ENCODE measurements at regions not wholly inside any gene's neighbourhood (a gene's known extent, or its start where the extent isn't known, plus 50 kb on each side); places are given as distances from the start of the nearest gene placed in this dataset.
A peak's percentile ranks its signal among the peaks of the same experiment; 100 is the strongest.
"Not testable (repeated sequence)": the region's sequence is repeated elsewhere in the genome, so short reads cannot be mapped to it uniquely, and the experiment has no call there.

- H3K4me3 Mint-ChIP-seq; H3K27ac ChIP-seq (ENCODE audit: low read depth in 1 of 2, low read length in 2 of 2); H3K36me3 Mint-ChIP-seq (ENCODE audit: low read depth); DNase-seq; H3K9me3 ChIP-seq (ENCODE audit: control insufficient read depth in 1 of 2, insufficient read depth in 1 of 2, low read length in 2 of 2); H3K36me3 ChIP-seq (ENCODE audit: insufficient read depth, low read length); H3K27ac Mint-ChIP-seq; POLR2A ChIA-PET; intact Hi-C loops (cut with DNase I, micrococcal nuclease); CTCF ChIA-PET; H3K4me1 ChIP-seq (ENCODE audit: insufficient read depth, low read length); ATAC-seq (ENCODE audit: poor library complexity); H3K4me1 Mint-ChIP-seq (ENCODE audit: low read depth); H3K27me3 Mint-ChIP-seq; H3K4me3 ChIP-seq (ENCODE audit: low read length); H3K27me3 ChIP-seq (ENCODE audit: control insufficient read depth in 1 of 2, insufficient read depth in 2 of 2, low read length in 2 of 2); H3K9me3 Mint-ChIP-seq: not testable (repeated sequence)
Measured at GRCh38 chr2:111447482-111447881, 326.8 kb downstream of the BCL2L11 start.

GRCh38 chr2:111448796-111449195, 328.1 kb downstream of the BCL2L11 start:
- H3K9me3 ChIP-seq (ENCODE audit: control insufficient read depth in 1 of 2, insufficient read depth in 1 of 2, low read length in 2 of 2); H3K4me3 Mint-ChIP-seq; H3K4me1 ChIP-seq (ENCODE audit: insufficient read depth, low read length); H3K4me1 Mint-ChIP-seq (ENCODE audit: low read depth); H3K9me3 Mint-ChIP-seq; H3K36me3 ChIP-seq (ENCODE audit: insufficient read depth, low read length); H3K27ac Mint-ChIP-seq; CTCF ChIA-PET; H3K27ac ChIP-seq (ENCODE audit: low read depth in 1 of 2, low read length in 2 of 2); ATAC-seq (ENCODE audit: poor library complexity); H3K36me3 Mint-ChIP-seq (ENCODE audit: low read depth); H3K27me3 Mint-ChIP-seq; intact Hi-C loops (cut with DNase I, micrococcal nuclease); H3K27me3 ChIP-seq (ENCODE audit: control insufficient read depth in 1 of 2, insufficient read depth in 2 of 2, low read length in 2 of 2); H3K4me3 ChIP-seq (ENCODE audit: low read length); POLR2A ChIA-PET; DNase-seq: not testable (repeated sequence)

GRCh38 chr2:111450526-111450925, 329.8 kb downstream of the BCL2L11 start:
- CTCF ChIA-PET; DNase-seq; H3K4me3 ChIP-seq (ENCODE audit: low read length); H3K9me3 Mint-ChIP-seq; H3K4me3 Mint-ChIP-seq; H3K36me3 ChIP-seq (ENCODE audit: insufficient read depth, low read length); H3K27me3 ChIP-seq (ENCODE audit: control insufficient read depth in 1 of 2, insufficient read depth in 2 of 2, low read length in 2 of 2); H3K36me3 Mint-ChIP-seq (ENCODE audit: low read depth); H3K27ac Mint-ChIP-seq; H3K4me1 Mint-ChIP-seq (ENCODE audit: low read depth); H3K9me3 ChIP-seq (ENCODE audit: control insufficient read depth in 1 of 2, insufficient read depth in 1 of 2, low read length in 2 of 2); POLR2A ChIA-PET; H3K4me1 ChIP-seq (ENCODE audit: insufficient read depth, low read length); H3K27me3 Mint-ChIP-seq; H3K27ac ChIP-seq (ENCODE audit: low read depth in 1 of 2, low read length in 2 of 2): not testable (repeated sequence)
- intact Hi-C loops (cut with DNase I, micrococcal nuclease): loop anchor here in 1 of 2 experiments (10.0 kb wide), 1 partner anchor 636 kb away; no protein-coding TSS in a partner anchor
- ATAC-seq (ENCODE audit: poor library complexity): peak; percentile 73

GRCh38 chr2:111451692-111452199, 331.0 kb downstream of the BCL2L11 start:
- DNase-seq; H3K4me1 ChIP-seq (ENCODE audit: insufficient read depth, low read length); CTCF ChIA-PET; H3K27me3 ChIP-seq (ENCODE audit: control insufficient read depth in 1 of 2, insufficient read depth in 2 of 2, low read length in 2 of 2); POLR2A ChIA-PET; H3K36me3 Mint-ChIP-seq (ENCODE audit: low read depth); H3K4me3 Mint-ChIP-seq; H3K36me3 ChIP-seq (ENCODE audit: insufficient read depth, low read length); H3K27ac Mint-ChIP-seq; ATAC-seq (ENCODE audit: poor library complexity); H3K9me3 ChIP-seq (ENCODE audit: control insufficient read depth in 1 of 2, insufficient read depth in 1 of 2, low read length in 2 of 2); H3K27ac ChIP-seq (ENCODE audit: low read depth in 1 of 2, low read length in 2 of 2); H3K27me3 Mint-ChIP-seq; H3K4me1 Mint-ChIP-seq (ENCODE audit: low read depth); H3K9me3 Mint-ChIP-seq: not testable (repeated sequence)
- intact Hi-C loops (cut with DNase I, micrococcal nuclease): loop anchor here in 1 of 2 experiments (10.0 kb wide), 1 partner anchor 637 kb away; no protein-coding TSS in a partner anchor
- peak overlapping the region; percentile 10 for H3K4me3 ChIP-seq (ENCODE audit: low read length)

GRCh38 chr2:111452208-111452607, 331.5 kb downstream of the BCL2L11 start:
- not testable (repeated sequence) for H3K27ac Mint-ChIP-seq, DNase-seq

GRCh38 chr2:111453308-111453707, 332.6 kb downstream of the BCL2L11 start:
- H3K9me3 Mint-ChIP-seq; H3K4me3 ChIP-seq (ENCODE audit: low read length); H3K27me3 ChIP-seq (ENCODE audit: control insufficient read depth in 1 of 2, insufficient read depth in 2 of 2, low read length in 2 of 2); ATAC-seq (ENCODE audit: poor library complexity); H3K4me1 Mint-ChIP-seq (ENCODE audit: low read depth); POLR2A ChIA-PET; H3K27me3 Mint-ChIP-seq; H3K9me3 ChIP-seq (ENCODE audit: control insufficient read depth in 1 of 2, insufficient read depth in 1 of 2, low read length in 2 of 2); H3K27ac Mint-ChIP-seq; H3K36me3 Mint-ChIP-seq (ENCODE audit: low read depth); H3K36me3 ChIP-seq (ENCODE audit: insufficient read depth, low read length); H3K4me1 ChIP-seq (ENCODE audit: insufficient read depth, low read length); DNase-seq; H3K4me3 Mint-ChIP-seq; CTCF ChIA-PET; H3K27ac ChIP-seq (ENCODE audit: low read depth in 1 of 2, low read length in 2 of 2): not testable (repeated sequence)
- intact Hi-C loops (cut with DNase I, micrococcal nuclease): loop anchor here in 1 of 2 experiments (10.0 kb wide), 1 partner anchor 639 kb away; no protein-coding TSS in a partner anchor

More at GRCh38 chr2:111452208-111452607, 331.5 kb downstream of the BCL2L11 start:
- intact Hi-C loops (cut with DNase I, micrococcal nuclease): loop anchor here in 1 of 2 experiments (10.0 kb wide), 1 partner anchor 637 kb away; no protein-coding TSS in a partner anchor
- H3K4me3 ChIP-seq (ENCODE audit: low read length): peak overlapping the region; percentile 10
- CTCF ChIA-PET; H3K36me3 ChIP-seq (ENCODE audit: insufficient read depth, low read length); H3K9me3 ChIP-seq (ENCODE audit: control insufficient read depth in 1 of 2, insufficient read depth in 1 of 2, low read length in 2 of 2); H3K27me3 Mint-ChIP-seq; H3K4me1 Mint-ChIP-seq (ENCODE audit: low read depth); ATAC-seq (ENCODE audit: poor library complexity); H3K27me3 ChIP-seq (ENCODE audit: control insufficient read depth in 1 of 2, insufficient read depth in 2 of 2, low read length in 2 of 2); H3K27ac ChIP-seq (ENCODE audit: low read depth in 1 of 2, low read length in 2 of 2); H3K9me3 Mint-ChIP-seq; H3K4me3 Mint-ChIP-seq; H3K36me3 Mint-ChIP-seq (ENCODE audit: low read depth); H3K4me1 ChIP-seq (ENCODE audit: insufficient read depth, low read length); POLR2A ChIA-PET: not testable (repeated sequence)

- H3K4me1 ChIP-seq (ENCODE audit: insufficient read depth, low read length); H3K27ac ChIP-seq (ENCODE audit: low read depth in 1 of 2, low read length in 2 of 2); H3K4me1 Mint-ChIP-seq (ENCODE audit: low read depth); H3K27me3 Mint-ChIP-seq; H3K4me3 Mint-ChIP-seq; H3K27me3 ChIP-seq (ENCODE audit: control insufficient read depth in 1 of 2, insufficient read depth in 2 of 2, low read length in 2 of 2); DNase-seq; H3K36me3 Mint-ChIP-seq (ENCODE audit: low read depth); CTCF ChIA-PET; H3K9me3 ChIP-seq (ENCODE audit: control insufficient read depth in 1 of 2, insufficient read depth in 1 of 2, low read length in 2 of 2); H3K9me3 Mint-ChIP-seq; H3K36me3 ChIP-seq (ENCODE audit: insufficient read depth, low read length); H3K4me3 ChIP-seq (ENCODE audit: low read length); ATAC-seq (ENCODE audit: poor library complexity); POLR2A ChIA-PET; H3K27ac Mint-ChIP-seq: not testable (repeated sequence)
- intact Hi-C loops (cut with DNase I, micrococcal nuclease): loop anchor here in 1 of 2 experiments (10.0 kb wide), 1 partner anchor 639 kb away; no protein-coding TSS in a partner anchor
Measured at GRCh38 chr2:111453816-111454215, 333.1 kb downstream of the BCL2L11 start.
